GM20000 (cell line): ENCODE measurements at regions not wholly inside any gene's neighbourhood (a gene's known extent, or its start where the extent isn't known, plus 50 kb on each side); places are given as distances from the start of the nearest gene placed in this dataset.

ENCODE experiments used
- DNase-seq: peaks from one replicate; pipeline ENCODE4 v3.0.0; 2012; ENCODE audit warnings: low spot score
- TF ChIP-seq, protein P1 (sequence below): IDR thresholded peaks from 2 replicates; pipeline ENCODE4 v1.5.1; 2012; ENCODE audit warnings: mild to moderate bottlenecking, control low read depth; ENCODE audit errors: extremely low read depth, missing control alignments

- TF ChIP-seq, protein P1, sequence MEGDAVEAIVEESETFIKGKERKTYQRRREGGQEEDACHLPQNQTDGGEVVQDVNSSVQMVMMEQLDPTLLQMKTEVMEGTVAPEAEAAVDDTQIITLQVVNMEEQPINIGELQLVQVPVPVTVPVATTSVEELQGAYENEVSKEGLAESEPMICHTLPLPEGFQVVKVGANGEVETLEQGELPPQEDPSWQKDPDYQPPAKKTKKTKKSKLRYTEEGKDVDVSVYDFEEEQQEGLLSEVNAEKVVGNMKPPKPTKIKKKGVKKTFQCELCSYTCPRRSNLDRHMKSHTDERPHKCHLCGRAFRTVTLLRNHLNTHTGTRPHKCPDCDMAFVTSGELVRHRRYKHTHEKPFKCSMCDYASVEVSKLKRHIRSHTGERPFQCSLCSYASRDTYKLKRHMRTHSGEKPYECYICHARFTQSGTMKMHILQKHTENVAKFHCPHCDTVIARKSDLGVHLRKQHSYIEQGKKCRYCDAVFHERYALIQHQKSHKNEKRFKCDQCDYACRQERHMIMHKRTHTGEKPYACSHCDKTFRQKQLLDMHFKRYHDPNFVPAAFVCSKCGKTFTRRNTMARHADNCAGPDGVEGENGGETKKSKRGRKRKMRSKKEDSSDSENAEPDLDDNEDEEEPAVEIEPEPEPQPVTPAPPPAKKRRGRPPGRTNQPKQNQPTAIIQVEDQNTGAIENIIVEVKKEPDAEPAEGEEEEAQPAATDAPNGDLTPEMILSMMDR: no peak
- no peak for DNase-seq
Observed at GRCh38 chr1:238177960-238178645, 287.4 kb upstream of the ZP4 start.

GRCh38 chr1:238177351-238177750 lies 286.6 kb upstream of the ZP4 start:
- TF ChIP-seq, protein P1: no peak
- no peak for DNase-seq

DNA sequence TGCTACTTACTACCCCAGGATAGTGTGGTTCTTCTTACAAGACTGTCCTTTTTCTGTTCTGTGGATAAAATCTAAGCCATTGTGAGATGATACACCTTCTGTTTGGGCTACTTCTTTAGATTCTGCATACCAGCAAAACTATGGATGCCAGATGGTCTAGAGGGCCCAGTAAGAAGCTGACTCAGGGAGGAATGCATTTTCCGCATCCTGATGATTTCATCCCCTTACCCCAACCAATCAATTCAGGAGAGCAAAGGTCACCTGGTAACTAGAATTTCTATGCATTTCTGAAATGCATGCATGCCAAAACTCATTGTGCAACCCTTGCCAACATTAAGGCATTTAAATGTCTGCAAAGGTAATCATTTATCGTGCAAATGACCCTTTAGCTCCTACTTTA lies 285.7 kb upstream of the ZP4 start:
- DNase-seq: no peak
- TF ChIP-seq, protein P1: no peak

DNA sequence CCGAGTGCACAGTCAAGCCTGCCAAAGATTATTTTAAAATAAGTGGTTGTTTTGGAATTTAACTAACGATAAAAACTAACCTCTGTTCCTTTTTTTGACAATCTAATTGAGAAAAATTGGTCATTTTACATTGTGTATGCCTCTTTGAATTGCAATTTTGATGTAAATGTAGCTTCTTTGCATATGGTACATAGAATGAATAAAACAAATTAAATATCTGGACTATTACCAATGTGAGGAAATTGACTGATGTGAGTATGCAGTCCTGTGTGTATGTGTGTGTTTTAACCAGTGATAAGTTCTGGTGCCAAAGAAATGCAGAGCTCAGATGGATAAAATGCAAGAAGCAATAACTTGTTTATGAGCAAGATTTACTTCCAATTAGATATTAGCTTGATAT lies 281.3 kb upstream of the ZP4 start:
- TF ChIP-seq, protein P1: no peak
- no peak for DNase-seq

DNA sequence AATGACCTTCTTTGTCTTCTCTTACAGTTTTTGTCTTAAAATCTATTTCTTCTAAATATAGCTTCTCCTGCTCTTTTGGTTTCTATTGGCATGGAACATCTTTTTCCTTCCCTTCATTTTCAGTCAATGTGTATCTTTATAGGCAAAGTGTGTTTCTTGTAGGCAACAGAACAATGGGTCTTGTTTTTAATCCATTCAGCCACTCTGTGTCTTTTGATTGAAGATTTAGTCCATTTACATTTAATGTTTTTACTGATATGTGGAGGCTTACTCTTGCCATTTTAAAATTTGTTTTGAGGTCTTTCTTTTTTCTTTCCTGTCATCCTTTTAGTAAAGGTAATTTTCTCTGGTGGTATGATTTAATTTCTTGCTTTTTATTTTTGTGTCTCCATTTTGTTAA lies 271.2 kb upstream of the ZP4 start:
- no peak for DNase-seq
- TF ChIP-seq, protein P1: no peak

DNA sequence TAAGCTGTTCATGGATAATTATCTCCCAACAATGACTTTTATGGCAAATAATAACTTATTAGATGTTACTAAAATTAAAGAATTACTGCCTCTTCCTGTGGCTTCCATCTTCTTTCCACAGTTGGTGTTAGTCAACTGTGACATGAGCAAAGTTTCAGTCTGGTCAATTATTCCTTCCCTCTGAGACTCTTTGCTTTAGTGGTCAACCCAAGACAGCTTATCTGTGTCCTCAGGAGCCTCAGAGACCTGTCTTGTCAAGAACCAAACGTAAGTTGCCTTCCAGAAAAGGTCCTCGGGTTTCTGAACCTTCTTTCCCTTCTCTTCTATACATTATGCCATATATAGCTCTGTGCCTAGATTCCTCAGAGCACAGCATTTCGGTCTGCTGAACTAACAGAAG lies 263.2 kb upstream of the ZP4 start:
- TF ChIP-seq, protein P1: no peak
- DNase-seq: no peak

DNA sequence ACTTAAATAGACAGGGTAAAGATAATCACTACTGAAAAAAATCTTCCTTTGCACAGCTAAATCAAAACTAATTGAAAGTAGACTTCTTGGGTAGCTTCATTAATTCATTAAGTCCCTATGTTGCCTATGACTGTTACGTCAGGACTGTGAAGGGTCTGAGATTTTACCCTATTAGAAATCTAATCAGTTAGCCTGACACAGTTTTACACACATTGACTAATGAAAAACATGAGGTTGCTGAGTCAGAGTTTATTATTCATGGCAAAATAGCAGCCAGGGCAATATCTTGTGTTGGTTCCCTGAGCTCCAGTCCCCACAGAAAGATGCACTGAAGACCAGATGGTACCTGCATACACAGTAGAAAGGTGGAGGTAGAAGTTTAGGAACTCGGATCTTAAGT lies 262.5 kb upstream of the ZP4 start:
- TF ChIP-seq, protein P1: no peak
- no peak for DNase-seq
